IMR-90 (cell line): ENCODE measurements at regions not wholly inside any gene's neighbourhood (a gene's known extent, or its start where the extent isn't known, plus 50 kb on each side); places are given as distances from the start of the nearest gene placed in this dataset.

Source experiments
- ATAC-seq: fragments of 200-7000 bp; cut with Tn5 transposase; 2 replicates; pipeline ENCODE4 v1.9.1; 2020; ENCODE audit warnings: low read depth, mild to moderate bottlenecking, moderate library complexity
- BruUV-seq: library from RNA; stranded (reverse); fragments of 400-500 nt; replicated peaks from 2 replicates; lab custom pipeline; 2021; lab: Mats Ljungman, UMichigan
- CTCF ChIA-PET: fragments of 300-600 bp; formaldehyde crosslinking; extraction: SDS; loops from one replicate; lab custom pipeline; 2021; ENCODE audit warnings: antibody characterized with exemption; lab: Yijun Ruan, JAX
- POLR2A ChIA-PET: fragments of 300-600 bp; sonication (Branson Sonifier 250); formaldehyde crosslinking; loops from one replicate; lab custom pipeline; 2022; ENCODE audit warnings: antibody characterized with exemption; ENCODE audit not compliant: unreplicated experiment; lab: Charles Lee
- DNase-seq: peaks from one replicate; pipeline ENCODE4 v3.0.0; 2013
- H2AFZ ChIP-seq: replicated peaks from 2 replicates; pipeline ENCODE3; 2013; ENCODE audit warnings: low read length, mild to moderate bottlenecking; ENCODE audit not compliant: poor library complexity
- H2AK5ac ChIP-seq: 2 replicates; pipeline ENCODE4 v1.6.1; 2013; ENCODE audit warnings: low read depth, low read length, inconsistent platforms
- H2AK9ac ChIP-seq: replicated peaks from 2 replicates; pipeline ENCODE3; 2013; ENCODE audit warnings: mild to moderate bottlenecking, low read depth, low read length, moderate library complexity; ENCODE audit not compliant: poor library complexity
- H2BK120ac ChIP-seq: 2 replicates; pipeline ENCODE4 v1.6.1; 2013; ENCODE audit warnings: low read depth, low read length, inconsistent platforms
- H2BK15ac ChIP-seq: 3 replicates; pipeline ENCODE4 v1.6.1; 2013; ENCODE audit warnings: low read depth, low read length, inconsistent platforms
- H2BK20ac ChIP-seq: 2 replicates; pipeline ENCODE4 v1.6.1; 2013; ENCODE audit warnings: low read depth, mild to moderate bottlenecking, inconsistent platforms, low read length, moderate library complexity
- H2BK5ac ChIP-seq: 2 replicates; pipeline ENCODE4 v1.6.1; 2013; ENCODE audit warnings: mild to moderate bottlenecking, low read depth, low read length, inconsistent platforms; ENCODE audit not compliant: poor library complexity, severe bottlenecking
- H3K14ac ChIP-seq: replicated peaks from 2 replicates; pipeline ENCODE4 v1.6.1; 2013; ENCODE audit warnings: low read depth, low read length, inconsistent platforms
- H3K18ac ChIP-seq: 2 replicates; pipeline ENCODE4 v1.6.1; 2013; ENCODE audit warnings: low read depth, low read length, control low read depth
- H3K23ac ChIP-seq: 2 replicates; pipeline ENCODE4 v1.6.1; 2013; ENCODE audit warnings: low read depth, low read length, inconsistent platforms
- H3K27ac ChIP-seq: 2 replicates; pipeline ENCODE4 v1.5.1; 2013; ENCODE audit warnings: mild to moderate bottlenecking, control low read depth, low read length; ENCODE audit not compliant: insufficient read depth
- H3K27me3 ChIP-seq: 2 replicates; pipeline ENCODE4 v1.6.1; 2013; ENCODE audit warnings: low read length; ENCODE audit not compliant: control insufficient read depth, insufficient read depth
- H3K36me3 ChIP-seq: 2 replicates; pipeline ENCODE4 v1.6.1; 2013; ENCODE audit warnings: low read length, mixed read lengths; ENCODE audit not compliant: control insufficient read depth, insufficient read depth
- H3K4ac ChIP-seq: 2 replicates; pipeline ENCODE4 v1.6.1; 2013; ENCODE audit warnings: low read depth, low read length, inconsistent platforms
- H3K4me1 ChIP-seq: 2 replicates; pipeline ENCODE4 v1.6.1; 2013; ENCODE audit warnings: low read length, mixed read lengths; ENCODE audit not compliant: control insufficient read depth, insufficient read depth
- H3K4me2 ChIP-seq: 2 replicates; pipeline ENCODE4 v1.6.1; 2013; ENCODE audit warnings: low read depth, mild to moderate bottlenecking, control low read depth, low read length, moderate library complexity
- H3K4me3 ChIP-seq: 2 replicates; pipeline ENCODE4 v1.5.1; 2013; ENCODE audit warnings: low read depth, mild to moderate bottlenecking, control low read depth, low read length, moderate library complexity; ENCODE audit not compliant: insufficient read depth
- H3K56ac ChIP-seq: 2 replicates; pipeline ENCODE4 v1.6.1; 2013; ENCODE audit warnings: low read length, inconsistent platforms; ENCODE audit not compliant: insufficient read depth; ENCODE audit errors: extremely low read depth
- H3K79me1 ChIP-seq, 2 experiments: 2 replicates each; pipeline ENCODE4 v1.6.1; 2013; ENCODE audit warnings: low read length in 2 of 2, inconsistent platforms in 1 of 2, low read depth in 1 of 2
- H3K9ac ChIP-seq: 2 replicates; pipeline ENCODE4 v1.6.1; 2013; ENCODE audit warnings: low read depth, low read length, control low read depth
- H3K9me1 ChIP-seq: 2 replicates; pipeline ENCODE4 v1.6.1; 2013; ENCODE audit warnings: low read length, inconsistent platforms; ENCODE audit not compliant: insufficient read depth
- H3K9me3 ChIP-seq: 2 replicates; pipeline ENCODE4 v1.6.1; 2013; ENCODE audit warnings: low read length; ENCODE audit not compliant: control insufficient read depth, insufficient read depth
- H4K20me1 ChIP-seq: 2 replicates; pipeline ENCODE4 v1.6.1; 2013; ENCODE audit warnings: low read length, inconsistent platforms; ENCODE audit not compliant: insufficient read depth
- H4K5ac ChIP-seq: 2 replicates; pipeline ENCODE4 v1.6.1; 2013; ENCODE audit warnings: mild to moderate bottlenecking, low read depth, low read length, control low read depth
- H4K8ac ChIP-seq, 2 experiments: 2 replicates each; pipeline ENCODE4 v1.6.1; 2013; ENCODE audit warnings: low read depth in 2 of 2, low read length in 2 of 2, control low read depth in 1 of 2, inconsistent platforms in 1 of 2
- H4K91ac ChIP-seq: 2 replicates; pipeline ENCODE4 v1.6.1; 2013; ENCODE audit warnings: low read depth, low read length, inconsistent platforms; ENCODE audit not compliant: insufficient read depth
- BHLHE40 ChIP-seq: fragments of 150-350 bp; IDR thresholded peaks from 2 replicates; pipeline ENCODE4 v1.6.1; 2016; ENCODE audit warnings: mild to moderate bottlenecking, low read depth, low read length
- CEBPB ChIP-seq: IDR thresholded peaks from 2 replicates; pipeline ENCODE4 v1.6.1; 2012; ENCODE audit warnings: low read depth, low read length, improper control_type of control experiment
- CHD1 ChIP-seq: IDR thresholded peaks from 2 replicates; pipeline ENCODE4 v1.6.1; 2012; ENCODE audit warnings: low read depth, low read length, improper control_type of control experiment
- FOS ChIP-seq: fragments of 150-350 bp; IDR thresholded peaks from 2 replicates; pipeline ENCODE4 v1.6.1; 2016; ENCODE audit warnings: low read depth, low read length
- MXI1 ChIP-seq: IDR thresholded peaks from 2 replicates; pipeline ENCODE4 v1.6.1; 2012; ENCODE audit warnings: low read depth, mild to moderate bottlenecking, low read length, moderate library complexity, borderline replicate concordance
- POLR2A ChIP-seq: IDR thresholded peaks from 2 replicates; pipeline ENCODE4 v1.6.1; 2012; ENCODE audit warnings: mild to moderate bottlenecking, low read depth, low read length
- RAD21 ChIP-seq: IDR thresholded peaks from 2 replicates; pipeline ENCODE4 v1.6.1; 2012; ENCODE audit warnings: low read length, improper control_type of control experiment
- RCOR1 ChIP-seq: IDR thresholded peaks from 2 replicates; pipeline ENCODE4 v1.6.1; 2012; ENCODE audit warnings: mild to moderate bottlenecking, low read length, improper control_type of control experiment; ENCODE audit not compliant: insufficient replicate concordance
- RFX5 ChIP-seq: IDR thresholded peaks from 2 replicates; pipeline ENCODE4 v1.8.0; 2012; ENCODE audit warnings: low read depth, mild to moderate bottlenecking, low read length, moderate library complexity
- SMC3 ChIP-seq: fragments of 150-350 bp; IDR thresholded peaks from 2 replicates; pipeline ENCODE4 v1.6.1; 2016; ENCODE audit warnings: low read depth, mild to moderate bottlenecking, antibody characterized with exemption, low read length, moderate library complexity
- WGBS, 2 experiments: methylation state at CpG; one replicate each; pipeline versions ENCODE4 v1.1.5 to v1.1.7; 2013; ENCODE audit warnings: missing lambda C conversion rate in 2 of 2; ENCODE audit not compliant: insufficient read length in 1 of 2; ENCODE audit errors: extremely low coverage in 2 of 2; 5-methylcytosine and 5-hydroxymethylcytosine counted together
- dilution Hi-C: fragments of 300-500 bp; cut with HindIII; formaldehyde crosslinking; loops from one replicate; pipeline ENCODE4 v1.14.3; 2018; ENCODE audit warnings: low sequenced_read_pairs; ENCODE audit not compliant: unreplicated experiment
- in situ Hi-C: fragments of 300-500 bp; cut with MboI; formaldehyde crosslinking; loops from 3 replicates; pipeline ENCODE4 v1.14.3; 2019; ENCODE audit warnings: low sequenced_read_pairs, inconsistent platforms, mixed read lengths
- intact Hi-C: fragments of 100-400 bp; cut with micrococcal nuclease; formaldehyde crosslinking; loops from 2 replicates; pipeline ENCODE4 v1.10.0; 2022
- TF ChIP-seq, protein P1 (sequence below): fragments of 150-350 bp; IDR thresholded peaks from 2 replicates; pipeline ENCODE4 v1.6.1; 2016; ENCODE audit warnings: low read depth, mild to moderate bottlenecking, low read length, moderate library complexity, borderline replicate concordance

DNA sequence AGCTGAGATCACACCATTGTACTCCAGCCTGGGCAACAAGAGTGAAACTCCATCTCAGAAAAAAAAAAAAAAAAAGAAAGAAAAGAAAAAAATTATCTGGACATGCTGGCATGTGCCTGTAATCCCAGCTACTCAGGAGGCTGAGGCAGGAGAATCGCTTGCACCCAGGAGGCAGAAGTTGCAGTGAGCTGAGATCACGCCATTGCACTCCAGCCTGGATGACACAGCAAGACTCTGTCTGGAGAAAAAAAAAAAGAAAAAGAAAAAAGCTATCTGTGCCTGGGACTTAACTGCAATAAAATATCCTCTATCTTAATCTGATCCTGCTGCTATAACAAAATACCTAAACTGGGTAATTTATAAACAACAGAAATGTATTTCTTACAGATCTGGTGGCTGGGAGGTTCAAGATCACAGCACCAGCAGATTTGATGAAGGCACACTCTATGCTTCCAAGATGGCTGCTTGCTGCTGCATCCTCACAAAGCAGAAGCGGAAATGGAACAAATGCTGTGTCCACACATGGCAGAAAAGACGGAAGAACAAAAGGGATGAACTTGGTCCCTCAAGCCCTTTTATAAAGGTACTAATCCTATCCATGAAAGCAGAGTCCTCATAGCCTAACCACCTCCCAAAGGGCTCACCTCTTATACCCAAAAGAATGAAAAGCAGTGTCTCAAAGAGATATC, 273.3 kb upstream of the JARID2 start:
- H3K4ac ChIP-seq, result no peak overlapping the region

More for the DNA sequence above, 273.3 kb upstream of the JARID2 start:
- no peak overlapping the region for H2AK9ac ChIP-seq
- H3K14ac ChIP-seq, result no peak overlapping the region; the same call in 1 of the 2 replicates
- TF ChIP-seq, protein P1, sequence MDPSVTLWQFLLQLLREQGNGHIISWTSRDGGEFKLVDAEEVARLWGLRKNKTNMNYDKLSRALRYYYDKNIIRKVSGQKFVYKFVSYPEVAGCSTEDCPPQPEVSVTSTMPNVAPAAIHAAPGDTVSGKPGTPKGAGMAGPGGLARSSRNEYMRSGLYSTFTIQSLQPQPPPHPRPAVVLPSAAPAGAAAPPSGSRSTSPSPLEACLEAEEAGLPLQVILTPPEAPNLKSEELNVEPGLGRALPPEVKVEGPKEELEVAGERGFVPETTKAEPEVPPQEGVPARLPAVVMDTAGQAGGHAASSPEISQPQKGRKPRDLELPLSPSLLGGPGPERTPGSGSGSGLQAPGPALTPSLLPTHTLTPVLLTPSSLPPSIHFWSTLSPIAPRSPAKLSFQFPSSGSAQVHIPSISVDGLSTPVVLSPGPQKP, result no peak
- TF ChIP-seq RCOR1, result no peak
- no peak for TF ChIP-seq BHLHE40
- no peak for TF ChIP-seq CEBPB
- no peak for TF ChIP-seq RAD21
- no peak for TF ChIP-seq RFX5
- no peak for TF ChIP-seq FOS
- no peak for TF ChIP-seq SMC3
- no peak for TF ChIP-seq MXI1
- no peak for TF ChIP-seq CHD1
- no peak for TF ChIP-seq POLR2A
- ChIA-PET POLR2A (no interaction called here), CTCF (no interaction called here)
- no peaks in the 10 kb centered on the region for H3K36me3 ChIP-seq
- dilution Hi-C loops (no loop called here), intact Hi-C loops (no loop called here), in situ Hi-C loops (no loop called here)
- no peak overlapping the region for H2BK15ac ChIP-seq
- H3K4me1 ChIP-seq, result no peaks in the 10 kb centered on the region
- no peaks in the 10 kb centered on the region for H3K9me1 ChIP-seq
- no peak overlapping the region for H3K9ac ChIP-seq
- H3K4me2 ChIP-seq, result no peak overlapping the region
- no TSS peak for BruUV-seq
- no peak overlapping the region for H4K91ac ChIP-seq
- H3K56ac ChIP-seq, result no peak overlapping the region
- H4K8ac ChIP-seq, result no peak overlapping the region
- H3K18ac ChIP-seq, result no peak overlapping the region
- H3K27me3 ChIP-seq, result no peaks in the 10 kb centered on the region
- H2AK5ac ChIP-seq, result no peak overlapping the region
- H3K27ac ChIP-seq, result no peak overlapping the region
- no peak overlapping the region for H4K5ac ChIP-seq
- H3K23ac ChIP-seq, result no peak overlapping the region
- no peak overlapping the region for H2BK5ac ChIP-seq
- no peak for DNase-seq
- no peaks in the 10 kb centered on the region; the same call in 1 of the 2 replicates for H3K9me3 ChIP-seq
- H3K4me3 ChIP-seq, result no peak overlapping the region
- no CpG with 5 or more reads among the region's 4 CpGs for WGBS, 2 experiments
- no peaks in the 10 kb centered on the region for H3K79me1 ChIP-seq
- no peaks in the 10 kb centered on the region for H4K20me1 ChIP-seq
- H2BK20ac ChIP-seq, result no peak overlapping the region
- H2BK120ac ChIP-seq, result no peak overlapping the region
- H2AFZ ChIP-seq, result no peak overlapping the region
- no peak for ATAC-seq
